GM21447 (cell line): ENCODE measurements at regions not wholly inside any gene's neighbourhood (a gene's known extent, or its start where the extent isn't known, plus 50 kb on each side); places are given as distances from the start of the nearest gene placed in this dataset.

Experiments
- ATAC-seq: cut with Tn5 transposase; IDR thresholded peaks from one replicate; pipeline ENCODE4 v1.9.1; 2021; ENCODE audit not compliant: unreplicated experiment

GRCh38 chr10:84770824-84771223 is 442.4 kb downstream of the CCSER2 start:
- ATAC-seq = no peak

- no peak for ATAC-seq
Observed at GRCh38 chr10:84783386-84783785, 455.0 kb downstream of the CCSER2 start.

DNA sequence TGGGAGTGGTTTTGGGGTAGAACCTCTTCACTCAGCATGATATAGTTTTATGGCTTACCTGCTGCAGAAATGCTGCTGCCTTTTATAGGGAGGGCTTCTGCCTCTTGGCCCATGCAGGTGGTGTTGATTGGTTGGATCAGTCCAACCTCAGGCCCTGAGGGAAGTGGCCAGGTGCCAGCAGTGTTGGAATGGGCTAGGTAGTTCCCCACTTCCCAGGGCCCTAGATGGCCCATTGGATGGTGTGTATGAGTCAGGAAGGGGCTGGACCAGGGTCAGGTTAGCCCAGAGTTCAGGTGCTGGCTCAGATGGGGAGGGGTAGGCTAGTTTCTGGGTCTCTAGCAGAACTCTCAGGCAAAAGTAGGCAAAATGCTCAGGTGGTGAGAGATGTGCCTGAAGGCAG is 455.5 kb downstream of the CCSER2 start:
- no peak for ATAC-seq

DNA sequence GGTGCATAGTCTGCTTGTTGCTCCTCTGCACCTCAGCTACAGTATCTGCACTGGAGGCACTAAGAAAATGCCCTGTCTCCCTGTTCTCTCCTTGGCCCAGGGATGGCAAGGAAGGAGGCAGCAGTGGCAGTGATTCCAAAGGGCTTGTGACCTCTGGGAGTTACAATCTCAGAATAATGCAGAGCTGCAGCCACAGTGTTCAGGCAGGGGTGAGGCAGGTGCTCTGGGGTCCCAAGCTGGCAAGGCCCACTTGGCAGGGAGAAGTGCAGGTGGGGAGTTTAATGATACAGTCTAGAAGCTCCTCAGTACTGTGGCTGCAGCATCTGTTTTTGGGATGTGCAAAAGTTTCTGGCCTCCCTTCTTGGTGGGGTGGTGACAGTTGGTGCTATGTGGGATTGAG is 456.4 kb downstream of the CCSER2 start:
- ATAC-seq = no peak

DNA sequence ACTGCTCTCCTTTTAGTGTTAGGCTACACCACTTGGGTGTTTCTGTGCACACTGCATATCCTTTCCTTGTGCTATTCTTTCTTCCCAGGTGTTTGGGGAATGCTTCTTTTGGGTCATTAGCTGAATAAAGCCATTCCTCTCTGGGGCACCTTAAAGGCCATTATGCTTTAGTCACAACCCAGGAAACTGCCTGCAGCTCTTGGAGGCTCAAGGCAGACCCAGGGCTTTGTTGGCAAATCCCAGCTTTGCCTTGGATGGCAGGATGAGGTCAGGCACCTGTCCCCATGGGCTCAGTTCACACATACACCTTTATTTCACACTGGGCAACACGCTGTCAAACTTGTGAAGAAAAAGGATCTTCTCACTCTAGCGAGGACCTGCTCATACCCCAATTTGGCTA is 460.6 kb downstream of the CCSER2 start:
- ATAC-seq = no peak

GRCh38 chr10:84798312-84798711 is 469.9 kb downstream of the CCSER2 start:
- no peak for ATAC-seq

- no peak for ATAC-seq
Observed at GRCh38 chr10:84801156-84801555, 472.8 kb downstream of the CCSER2 start.

DNA sequence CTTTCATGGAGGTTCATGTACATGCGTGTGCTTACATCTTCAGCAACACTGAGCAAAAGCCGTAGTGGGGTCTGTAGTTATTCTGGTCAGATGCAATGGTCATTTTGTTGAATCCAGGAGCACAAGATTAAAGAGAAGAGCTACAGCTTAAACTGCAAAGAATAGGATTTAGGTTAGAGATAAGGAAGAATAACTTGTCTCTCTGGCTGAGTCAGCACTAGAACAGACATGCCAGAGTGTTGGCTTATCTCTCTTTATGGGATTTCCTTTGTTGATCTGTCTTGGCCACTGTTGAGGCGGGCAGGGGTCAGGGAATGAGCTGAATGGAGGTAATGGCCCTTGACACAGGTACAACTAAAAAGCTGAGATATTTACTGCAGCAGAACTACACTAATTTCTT is 473.5 kb downstream of the CCSER2 start:
- ATAC-seq = no peak

DNA sequence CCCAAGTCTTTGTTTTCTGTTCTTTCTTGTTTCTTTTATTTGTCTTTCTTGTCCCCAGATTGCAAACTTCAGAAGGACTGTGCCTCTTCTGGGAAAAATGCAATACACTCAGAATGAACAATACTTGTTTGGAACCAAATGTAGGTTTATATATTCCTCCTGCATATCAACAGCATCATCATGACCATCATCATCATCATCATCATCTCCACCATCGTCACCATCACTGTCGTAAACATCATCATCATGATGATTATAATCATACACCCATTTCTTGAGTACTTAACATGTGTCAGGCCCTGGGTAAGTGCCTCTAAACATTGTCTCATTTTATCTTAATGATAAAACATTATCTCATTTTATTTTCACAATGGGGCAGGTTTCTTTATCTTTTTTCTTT is 476.8 kb downstream of the CCSER2 start:
- no peak for ATAC-seq

GRCh38 chr10:84811113-84811512 is 482.7 kb downstream of the CCSER2 start:
- ATAC-seq = no peak

DNA sequence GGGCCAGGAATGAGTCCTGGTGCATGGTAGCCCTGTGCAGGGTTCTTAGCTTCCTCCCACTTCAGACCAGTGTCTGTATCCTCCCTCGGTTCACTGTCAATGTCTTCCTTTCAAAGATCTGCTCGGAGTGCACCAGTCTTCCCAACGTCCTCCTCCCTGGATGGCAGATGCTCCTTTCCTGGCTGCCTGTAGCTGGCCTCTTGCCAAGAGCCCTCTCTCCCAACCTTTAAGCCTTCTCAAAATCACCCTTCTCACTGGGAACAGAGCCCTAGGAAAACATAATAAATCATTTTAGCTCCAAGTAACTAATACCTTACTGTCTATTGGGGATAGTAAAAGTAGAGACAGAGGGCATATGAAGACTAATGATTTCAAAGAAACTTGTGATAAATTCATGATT is 490.6 kb downstream of the CCSER2 start:
- ATAC-seq = no peak

DNA sequence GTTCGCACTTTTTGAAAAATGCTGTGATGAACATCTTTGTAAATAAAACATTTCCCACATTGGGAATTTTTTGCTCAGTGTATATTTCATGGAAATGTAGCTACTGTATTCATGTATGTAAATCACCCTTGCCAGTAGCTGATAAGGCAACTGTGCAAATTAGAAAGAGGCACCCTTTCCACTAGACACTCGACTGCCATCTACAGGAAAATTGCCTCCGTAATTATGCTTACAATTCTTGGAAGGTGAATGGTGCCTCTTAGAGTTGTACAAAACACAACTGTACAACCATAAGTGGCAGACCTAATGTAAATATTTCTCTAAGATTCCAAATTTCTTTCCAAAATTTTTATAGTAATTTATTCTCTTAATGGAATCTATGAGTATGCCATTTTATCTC is 491.7 kb downstream of the CCSER2 start:
- ATAC-seq = no peak

GRCh38 chr10:84820596-84820995 is 492.2 kb downstream of the CCSER2 start:
- no peak for ATAC-seq

GRCh38 chr10:84822931-84823630 is 494.7 kb downstream of the CCSER2 start:
- ATAC-seq = no peak

DNA sequence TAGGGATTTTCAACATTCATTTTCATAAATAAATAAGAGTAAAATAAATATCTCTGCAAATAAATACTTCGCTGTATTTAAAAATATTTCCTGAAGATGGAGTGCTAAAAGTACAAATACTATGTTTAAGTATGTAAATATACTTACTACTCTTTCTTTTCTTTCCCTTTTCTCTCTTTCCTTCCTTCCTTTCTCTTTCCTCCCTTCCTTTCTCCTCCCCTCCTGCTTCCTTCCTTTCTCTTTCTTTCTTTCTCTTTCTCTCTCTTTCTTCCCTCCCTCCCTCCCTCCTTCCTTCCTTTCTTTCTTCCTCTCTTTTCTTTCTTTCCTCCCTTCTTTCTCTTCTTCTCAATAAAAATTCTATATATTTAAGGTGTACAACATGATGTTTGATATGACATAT is 496.1 kb downstream of the CCSER2 start:
- ATAC-seq = no peak

- no peak for ATAC-seq
Observed at GRCh38 chr10:84825330-84825729, 496.9 kb downstream of the CCSER2 start.

- no peak for ATAC-seq
Observed at GRCh38 chr10:84826704-84827103, 498.3 kb downstream of the CCSER2 start.

- no peak for ATAC-seq
Observed at GRCh38 chr10:84829131-84829530, 500.7 kb downstream of the CCSER2 start.

GRCh38 chr10:84837041-84837812 is 508.8 kb downstream of the CCSER2 start:
- no peak for ATAC-seq

DNA sequence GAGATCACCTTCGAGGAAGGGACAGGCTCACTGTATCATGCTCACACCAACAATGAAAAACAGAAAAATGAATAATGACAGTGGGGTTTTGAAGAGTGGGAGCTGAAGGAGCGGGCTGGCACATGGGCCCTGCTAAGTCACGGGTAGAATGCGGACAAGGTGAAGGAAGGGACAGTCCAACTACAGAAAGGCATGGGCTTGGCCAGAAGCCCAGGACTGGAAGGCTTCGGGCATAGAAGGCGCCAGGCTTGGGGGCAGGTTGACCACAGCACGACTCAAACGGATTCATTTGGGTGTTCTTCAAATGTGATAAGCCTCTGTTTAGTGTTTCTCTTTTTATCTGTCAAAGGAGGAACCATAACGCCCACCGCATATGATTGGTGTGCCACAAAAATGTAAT is 509.5 kb downstream of the CCSER2 start:
- ATAC-seq = no peak

DNA sequence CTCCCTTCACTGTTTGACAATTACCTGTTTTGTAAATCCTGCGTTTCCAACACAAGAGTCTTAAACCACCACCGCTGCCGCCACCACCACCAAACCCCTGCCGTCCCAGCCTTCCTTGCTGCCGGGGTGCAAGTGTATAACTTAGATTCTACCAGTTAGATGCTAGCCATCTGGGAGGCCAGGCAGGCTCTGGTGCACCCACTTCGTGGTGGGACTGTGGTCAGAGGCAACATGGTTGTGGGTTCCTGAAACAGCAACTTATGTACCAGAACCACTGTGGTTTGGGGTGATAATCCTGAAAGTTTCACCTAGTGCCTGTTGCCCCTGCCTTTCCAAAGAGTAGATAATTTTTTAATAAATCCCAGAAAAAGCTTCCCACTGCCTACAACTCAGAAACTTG is 510.5 kb downstream of the CCSER2 start:
- no peak for ATAC-seq

GRCh38 chr10:84842593-84842992 is 514.2 kb downstream of the CCSER2 start:
- ATAC-seq = no peak

- no peak for ATAC-seq
Observed at GRCh38 chr10:84844461-84844860, 516.1 kb downstream of the CCSER2 start.
